Gastrocnemius medialis (tissue), 4 donors: ENCODE measurements at regions not wholly inside any gene's neighbourhood (a gene's known extent, or its start where the extent isn't known, plus 50 kb on each side); places are given as distances from the start of the nearest gene placed in this dataset.

Source experiments
- ATAC-seq, 2 donors: fragments of 150-250 bp; one replicate each; pipeline ENCODE4 v1.9.1; 2016
- DNase-seq, 2 donors: peaks; one replicate each; pipeline ENCODE4 v3.0.0-alpha.2; 2019
- H3K27ac ChIP-seq, 4 donors: fragments of 200-600 bp; sonication (generic); 1 replicate in 1 of 4; 2 replicates in 3 of 4; pipeline ENCODE4 v1.5.1; 2016 to 2018; ENCODE audit warnings: mild to moderate bottlenecking in 2 of 4, moderate library complexity in 1 of 4
- H3K27me3 ChIP-seq, 3 donors: fragments of 200-600 bp; sonication (generic) in 2 of 3; 1 replicate in 1 of 3; 2 replicates in 2 of 3; pipeline versions ENCODE4 v1.5.1 to v1.6.0; 2016 to 2019; ENCODE audit warnings: mild to moderate bottlenecking in 1 of 3, moderate library complexity in 1 of 3
- H3K36me3 ChIP-seq, 2 donors: fragments of 200-600 bp; sonication (generic) in 1 of 2; one replicate each; pipeline ENCODE4 v1.5.1; 2017 to 2018
- H3K4me1 ChIP-seq, 2 donors: fragments of 200-600 bp; sonication (generic) in 1 of 2; one replicate each; pipeline ENCODE4 v1.5.1; 2016 to 2017; ENCODE audit warnings: mild to moderate bottlenecking in 2 of 2
- H3K4me3 ChIP-seq, 4 donors: fragments of 200-600 bp; sonication (generic) in 3 of 4; 1 replicate in 1 of 4; 2 replicates in 3 of 4; pipeline ENCODE4 v1.5.1; 2016 to 2019; ENCODE audit warnings: mild to moderate bottlenecking in 2 of 4
- H3K9me3 ChIP-seq, 3 donors: fragments of 200-600 bp; sonication (generic) in 2 of 3; 1 replicate in 1 of 3; 2 replicates in 2 of 3; pipeline ENCODE4 v1.5.1; 2016 to 2019
- POLR2A ChIP-seq, 2 donors: fragments of 450-650 bp; IDR thresholded peaks; one replicate each; pipeline ENCODE4 v1.6.1; 2017; ENCODE audit warnings: antibody characterized with exemption in 2 of 2, mild to moderate bottlenecking in 2 of 2, moderate library complexity in 2 of 2
- in situ Hi-C, 4 donors: fragments of 200-750 bp; cut with MboI; loops; one replicate each; pipeline versions ENCODE4 v1.15.0 to v1.8.0; 2017; ENCODE audit warnings: low sequenced_read_pairs in 4 of 4
- intact Hi-C: fragments of 100-400 bp; cut with DNase I; formaldehyde crosslinking; loops from one replicate; pipeline ENCODE4 v1.15.1; 2023; ENCODE audit warnings: low total_unique reads
- TF ChIP-seq, protein P1 (sequence below), 5 experiments: fragments of 450-650 bp in 3 of 5; fragments of 200-600 bp in 2 of 5; sonication (generic) in 2 of 5; IDR thresholded peaks in 4 of 5; conservative IDR thresholded peaks in 1 of 5; 1 replicate in 4 of 5; 2 replicates in 1 of 5; pipeline ENCODE4 v1.5.1; 2016 to 2019; ENCODE audit warnings: antibody characterized with exemption in 5 of 5, mild to moderate bottlenecking in 3 of 5, moderate library complexity in 3 of 5

DNA sequence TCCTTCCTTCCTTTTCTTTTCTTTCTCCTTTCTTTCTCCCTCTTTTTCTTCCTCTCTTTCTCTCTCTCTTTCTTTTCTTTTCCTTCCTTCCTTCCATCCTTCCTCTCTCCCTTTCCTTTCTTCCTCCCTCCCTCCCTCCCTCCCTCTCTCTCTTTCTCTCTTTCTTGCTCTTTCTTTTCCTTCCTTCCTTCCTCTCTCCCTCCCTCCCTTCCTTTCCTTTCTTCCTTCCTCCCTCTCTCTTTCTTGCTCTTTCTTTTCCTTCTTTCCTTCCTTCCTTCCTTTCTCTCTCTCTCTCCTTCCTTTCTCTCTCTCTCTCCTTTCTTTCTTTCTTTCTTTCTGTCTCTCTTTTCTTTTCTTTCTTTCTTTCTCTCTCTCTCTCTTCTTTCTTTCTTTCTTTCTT, 207.6 kb downstream of the ATP23 start:
- Histone ChIP-seq H3K4me1 (no peaks in the 10 kb centered on the region), H3K27me3 (no peaks in the 10 kb centered on the region), H3K27ac (no peak overlapping the region), H3K4me3 (no peak overlapping the region), H3K9me3 (no peaks in the 10 kb centered on the region), H3K36me3 (no peaks in the 10 kb centered on the region)
- DNase-seq (no peak), ATAC-seq (no peak)
- TF ChIP-seq POLR2A (IDR thresholded peaks at IDR 0.05) = no peak
- TF ChIP-seq, protein P1, sequence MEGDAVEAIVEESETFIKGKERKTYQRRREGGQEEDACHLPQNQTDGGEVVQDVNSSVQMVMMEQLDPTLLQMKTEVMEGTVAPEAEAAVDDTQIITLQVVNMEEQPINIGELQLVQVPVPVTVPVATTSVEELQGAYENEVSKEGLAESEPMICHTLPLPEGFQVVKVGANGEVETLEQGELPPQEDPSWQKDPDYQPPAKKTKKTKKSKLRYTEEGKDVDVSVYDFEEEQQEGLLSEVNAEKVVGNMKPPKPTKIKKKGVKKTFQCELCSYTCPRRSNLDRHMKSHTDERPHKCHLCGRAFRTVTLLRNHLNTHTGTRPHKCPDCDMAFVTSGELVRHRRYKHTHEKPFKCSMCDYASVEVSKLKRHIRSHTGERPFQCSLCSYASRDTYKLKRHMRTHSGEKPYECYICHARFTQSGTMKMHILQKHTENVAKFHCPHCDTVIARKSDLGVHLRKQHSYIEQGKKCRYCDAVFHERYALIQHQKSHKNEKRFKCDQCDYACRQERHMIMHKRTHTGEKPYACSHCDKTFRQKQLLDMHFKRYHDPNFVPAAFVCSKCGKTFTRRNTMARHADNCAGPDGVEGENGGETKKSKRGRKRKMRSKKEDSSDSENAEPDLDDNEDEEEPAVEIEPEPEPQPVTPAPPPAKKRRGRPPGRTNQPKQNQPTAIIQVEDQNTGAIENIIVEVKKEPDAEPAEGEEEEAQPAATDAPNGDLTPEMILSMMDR (IDR thresholded peaks at IDR 0.05 in 4 of 5, conservative IDR thresholded peaks at IDR 0.05 in 1 of 5) = no peak
- intact Hi-C loops (no loop called here), in situ Hi-C loops (no loop called here)

DNA sequence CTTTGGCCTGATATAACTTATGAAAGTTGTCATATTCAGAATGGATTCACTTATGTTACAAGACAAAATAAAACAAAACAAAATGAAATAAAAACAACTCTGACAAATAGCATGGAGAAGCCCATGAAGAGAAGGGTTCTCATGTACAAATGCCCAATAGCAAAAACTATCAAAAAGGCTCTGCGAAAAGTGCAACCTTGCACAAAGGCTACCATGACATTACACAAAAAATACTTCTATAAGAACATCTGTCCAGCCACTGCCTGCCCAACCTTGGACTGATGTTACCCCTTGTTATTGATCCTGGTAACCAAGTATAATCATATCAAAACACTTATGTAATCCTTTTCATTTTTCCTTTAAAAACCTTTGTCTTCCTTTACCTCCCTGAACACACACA, 213.0 kb downstream of the ATP23 start:
- Histone ChIP-seq H3K36me3 (no peaks in the 10 kb centered on the region), H3K9me3 (no peaks in the 10 kb centered on the region), H3K27ac (no peak overlapping the region), H3K27me3 (no peaks in the 10 kb centered on the region), H3K4me1 (peaks cover 0 to 7% of the 10 kb centered on the region in 2 donors), H3K4me3 (no peak overlapping the region)
- intact Hi-C loops (no loop called here), in situ Hi-C loops (no loop called here)
- TF ChIP-seq, protein P1 (IDR thresholded peaks at IDR 0.05 in 4 of 5, conservative IDR thresholded peaks at IDR 0.05 in 1 of 5) = no peak
- TF ChIP-seq POLR2A (IDR thresholded peaks at IDR 0.05) = no peak
- no peak for DNase-seq
- ATAC-seq = no peak

DNA sequence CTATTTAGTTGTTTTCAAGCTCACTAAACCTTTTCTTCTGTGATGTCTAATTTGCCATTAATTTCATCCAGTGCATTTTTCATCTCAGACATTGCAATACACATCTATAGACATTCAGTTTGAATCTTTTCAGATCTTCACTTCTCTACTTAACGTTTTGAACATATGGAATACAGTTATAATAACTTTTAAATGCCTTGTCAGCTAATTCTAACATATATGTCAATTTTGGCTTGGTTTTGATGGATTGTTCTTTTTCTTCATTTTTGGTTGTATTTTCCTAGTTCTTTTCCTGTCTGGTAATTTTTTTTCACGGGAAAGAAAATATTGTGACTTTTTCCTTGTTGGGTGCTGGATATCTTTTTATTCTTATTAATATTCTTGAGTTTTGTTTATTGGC, 215.3 kb downstream of the ATP23 start:
- in situ Hi-C loops (no loop called here), intact Hi-C loops (no loop called here)
- ATAC-seq = no peak
- TF ChIP-seq, protein P1 (IDR thresholded peaks at IDR 0.05 in 4 of 5, conservative IDR thresholded peaks at IDR 0.05 in 1 of 5) = no peak
- TF ChIP-seq POLR2A (IDR thresholded peaks at IDR 0.05) = no peak
- Histone ChIP-seq H3K27me3 (no peaks in the 10 kb centered on the region), H3K36me3 (no peaks in the 10 kb centered on the region), H3K27ac (no peak overlapping the region), H3K4me1 (peaks cover 10 to 20% of the 10 kb centered on the region in 2 donors), H3K4me3 (no peak overlapping the region), H3K9me3 (no peaks in the 10 kb centered on the region)
- DNase-seq = no peak

DNA sequence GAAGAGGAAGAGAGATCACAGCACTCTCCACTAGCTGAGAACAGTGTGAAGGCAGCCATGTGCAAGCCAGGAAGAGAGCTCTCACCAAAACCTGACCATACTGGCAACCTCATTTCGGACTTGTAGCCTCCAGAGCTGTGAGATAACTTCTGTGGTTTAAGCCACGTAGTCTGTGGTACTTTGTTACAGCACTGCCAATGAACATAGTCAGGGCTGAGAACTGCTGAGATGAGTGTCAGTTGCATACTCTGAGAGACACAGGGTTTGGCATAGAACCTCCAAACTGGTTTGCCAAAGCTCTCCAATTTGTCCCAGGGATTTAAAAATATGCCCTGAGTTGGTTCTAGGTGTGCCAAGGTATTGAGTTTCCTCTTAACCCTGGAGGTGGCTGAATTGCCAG, 218.6 kb downstream of the ATP23 start:
- DNase-seq (peak; percentile 6 to 11), ATAC-seq (peak; percentile 82 to 83)
- H3K27ac ChIP-seq = peak overlapping the region in 2 of 4 donors; percentile 37 to 49
- no peaks in the 10 kb centered on the region for H3K27me3 ChIP-seq
- intact Hi-C loops = no loop called here
- in situ Hi-C loops = no loop called here
- no peaks in the 10 kb centered on the region for H3K9me3 ChIP-seq
- no peak overlapping the region for H3K4me3 ChIP-seq
- H3K36me3 ChIP-seq = no peaks in the 10 kb centered on the region
- H3K4me1 ChIP-seq = peaks cover 10 to 20% of the 10 kb centered on the region in 2 donors
- TF ChIP-seq POLR2A (IDR thresholded peaks at IDR 0.05) = no peak
- TF ChIP-seq, protein P1 (IDR thresholded peaks at IDR 0.05 in 4 of 5, conservative IDR thresholded peaks at IDR 0.05 in 1 of 5) = no peak

DNA sequence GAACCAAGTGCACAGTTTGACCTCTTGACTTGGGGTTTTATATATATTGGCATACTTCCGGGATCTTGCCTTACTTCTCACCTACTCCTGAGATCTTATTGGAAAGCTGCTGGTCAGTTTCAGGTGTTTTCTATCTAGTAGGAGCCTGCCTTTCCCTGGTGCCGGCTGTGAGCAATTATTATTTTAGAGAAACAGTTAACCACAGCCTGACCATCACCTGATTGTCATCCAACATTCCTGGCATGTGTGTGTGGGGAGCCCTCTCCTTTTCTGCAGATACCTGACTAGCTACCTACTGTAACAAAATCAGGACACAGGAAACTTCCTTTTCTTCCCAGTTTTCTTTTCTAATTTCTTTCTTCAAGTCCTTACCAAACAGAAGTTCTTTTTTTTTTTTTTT, 220.4 kb downstream of the ATP23 start:
- no peaks in the 10 kb centered on the region for H3K9me3 ChIP-seq
- H3K4me1 ChIP-seq = peaks cover 10 to 20% of the 10 kb centered on the region in 2 donors
- no peaks in the 10 kb centered on the region for H3K27me3 ChIP-seq
- in situ Hi-C loops = no loop called here
- intact Hi-C loops = no loop called here
- no peak for DNase-seq
- H3K4me3 ChIP-seq = no peak overlapping the region
- no peak for TF ChIP-seq POLR2A (IDR thresholded peaks at IDR 0.05)
- TF ChIP-seq, protein P1 (IDR thresholded peaks at IDR 0.05 in 4 of 5, conservative IDR thresholded peaks at IDR 0.05 in 1 of 5) = no peak
- H3K27ac ChIP-seq = no peak overlapping the region
- ATAC-seq = no peak
- H3K36me3 ChIP-seq = no peaks in the 10 kb centered on the region
